Anterior cingulate cortex (tissue), 58 donors: ENCODE measurements at regions not wholly inside any gene's neighbourhood (a gene's known extent, or its start where the extent isn't known, plus 50 kb on each side); places are given as distances from the start of the nearest gene placed in this dataset.
"Not testable (repeated sequence)": the region's sequence is repeated elsewhere in the genome, so short reads cannot be mapped to it uniquely, and the experiment has no call there.

Experiments
- DNase-seq, 58 donors: peaks; one replicate each; lab custom pipeline; 2025; lab: John Stamatoyannopoulos, UW

DNA sequence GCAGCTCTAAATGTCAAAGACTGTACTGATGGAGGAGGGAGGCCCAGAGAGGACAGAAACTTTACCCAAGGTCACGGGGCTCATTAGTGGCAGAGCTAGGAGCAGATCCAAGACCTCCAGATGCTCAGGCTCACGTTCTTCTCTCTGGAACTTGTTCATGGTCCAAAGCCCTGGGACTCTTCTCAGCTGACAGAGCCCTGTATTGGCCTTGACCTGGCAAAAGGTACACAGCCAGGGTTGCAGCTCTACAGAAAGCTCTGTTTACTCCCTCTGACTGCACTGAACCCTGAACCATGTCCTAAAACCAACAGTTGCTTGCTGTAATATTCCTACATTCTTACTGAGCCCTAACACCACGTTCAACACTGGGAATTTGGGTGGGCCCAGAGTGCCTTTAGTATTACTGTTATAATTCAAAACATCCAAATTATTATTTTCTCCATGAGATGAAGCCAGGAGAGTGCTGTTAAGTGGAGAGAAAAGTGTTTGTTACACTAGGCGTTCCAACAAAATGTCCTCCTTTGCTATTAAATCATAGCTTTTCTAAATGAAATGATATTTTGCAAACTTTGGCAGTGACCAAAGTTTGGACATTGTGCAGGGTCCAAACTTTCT is 602.4 kb upstream of the CLINT1 start:
- DNase-seq: no peak

GRCh38 chr5:158458086-158458485 is 599.1 kb upstream of the CLINT1 start:
- DNase-seq: no peak

DNA sequence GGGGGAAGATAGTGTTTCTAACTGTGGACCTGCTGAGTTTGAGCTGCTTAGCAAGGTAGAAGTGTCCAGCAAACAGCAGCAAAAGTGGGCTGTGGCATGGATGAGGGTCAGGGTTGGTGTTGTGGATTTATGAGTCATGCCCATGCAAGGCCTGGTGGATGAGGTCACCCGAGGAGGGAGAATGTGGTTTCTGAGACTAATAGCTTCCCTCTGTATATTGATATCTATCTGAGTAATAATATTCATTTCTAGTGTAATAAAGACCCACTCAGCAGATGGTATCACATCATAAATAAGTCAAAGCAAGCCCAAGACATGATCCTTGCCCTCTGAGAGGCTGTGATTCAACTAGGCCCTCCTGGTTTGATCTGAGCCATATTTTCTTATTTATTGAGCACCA is 597.8 kb upstream of the CLINT1 start:
- DNase-seq: no peak

- no peak for DNase-seq
Measured at GRCh38 chr5:158456241-158456640, 597.3 kb upstream of the CLINT1 start.

DNA sequence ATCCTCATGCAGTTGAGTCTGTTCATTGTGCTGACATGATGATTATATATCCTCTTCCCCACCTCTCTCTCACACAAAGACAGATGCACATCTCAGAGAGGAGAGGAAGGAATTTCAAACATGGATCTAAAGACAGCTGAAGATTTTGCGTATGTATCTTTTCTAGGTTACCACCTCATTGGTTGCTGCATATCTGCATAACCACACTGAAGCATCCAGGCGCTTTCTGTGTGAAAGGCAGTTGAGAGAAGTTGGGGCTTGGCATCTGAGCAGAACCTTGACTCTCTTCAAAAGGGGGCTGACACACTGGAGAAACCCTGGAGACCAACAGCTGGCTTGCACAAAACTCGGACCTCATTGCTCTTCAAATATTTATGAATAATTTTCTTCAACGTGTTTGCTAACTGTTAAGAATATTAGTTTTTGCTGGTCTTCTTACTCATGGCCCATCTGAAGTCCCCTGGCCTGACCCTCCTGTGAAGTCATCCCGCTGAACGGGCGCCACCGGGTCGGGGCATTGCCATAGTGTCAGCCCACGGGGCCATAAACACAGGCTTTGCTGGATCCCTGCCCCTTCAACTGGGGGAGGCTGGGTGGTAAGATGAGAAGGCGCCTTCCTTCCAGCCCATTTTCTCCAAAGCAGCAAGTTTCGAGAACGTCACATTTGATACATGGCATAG is 593.2 kb upstream of the CLINT1 start:
- DNase-seq: no peak

- no peak for DNase-seq
Measured at GRCh38 chr5:158451203-158451992, 592.5 kb upstream of the CLINT1 start.

GRCh38 chr5:158450751-158451171 is 591.8 kb upstream of the CLINT1 start:
- DNase-seq: no peak

DNA sequence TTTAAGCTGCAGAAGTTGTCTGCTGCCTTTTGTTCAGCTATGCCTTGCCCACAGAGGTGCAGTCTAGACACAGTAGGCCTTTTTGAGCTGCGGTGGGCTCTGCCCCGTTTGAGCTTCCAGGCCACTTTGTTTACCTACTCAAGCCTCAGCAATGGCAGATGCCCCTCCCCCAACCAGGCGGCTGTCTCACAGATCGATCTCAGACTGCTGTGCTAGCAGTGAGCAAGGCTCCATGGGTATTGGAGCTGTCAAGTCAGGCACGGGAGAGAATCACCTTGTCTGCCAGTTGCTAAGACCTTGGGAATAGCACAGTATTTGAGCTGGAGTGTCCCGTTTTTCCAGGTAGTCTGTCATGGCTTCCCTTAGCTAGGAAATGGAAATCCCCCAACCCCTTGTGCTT is 587.8 kb upstream of the CLINT1 start:
- not testable (repeated sequence) for DNase-seq

- not testable (repeated sequence) for DNase-seq
Measured at GRCh38 chr5:158439204-158439603, 580.3 kb upstream of the CLINT1 start.

DNA sequence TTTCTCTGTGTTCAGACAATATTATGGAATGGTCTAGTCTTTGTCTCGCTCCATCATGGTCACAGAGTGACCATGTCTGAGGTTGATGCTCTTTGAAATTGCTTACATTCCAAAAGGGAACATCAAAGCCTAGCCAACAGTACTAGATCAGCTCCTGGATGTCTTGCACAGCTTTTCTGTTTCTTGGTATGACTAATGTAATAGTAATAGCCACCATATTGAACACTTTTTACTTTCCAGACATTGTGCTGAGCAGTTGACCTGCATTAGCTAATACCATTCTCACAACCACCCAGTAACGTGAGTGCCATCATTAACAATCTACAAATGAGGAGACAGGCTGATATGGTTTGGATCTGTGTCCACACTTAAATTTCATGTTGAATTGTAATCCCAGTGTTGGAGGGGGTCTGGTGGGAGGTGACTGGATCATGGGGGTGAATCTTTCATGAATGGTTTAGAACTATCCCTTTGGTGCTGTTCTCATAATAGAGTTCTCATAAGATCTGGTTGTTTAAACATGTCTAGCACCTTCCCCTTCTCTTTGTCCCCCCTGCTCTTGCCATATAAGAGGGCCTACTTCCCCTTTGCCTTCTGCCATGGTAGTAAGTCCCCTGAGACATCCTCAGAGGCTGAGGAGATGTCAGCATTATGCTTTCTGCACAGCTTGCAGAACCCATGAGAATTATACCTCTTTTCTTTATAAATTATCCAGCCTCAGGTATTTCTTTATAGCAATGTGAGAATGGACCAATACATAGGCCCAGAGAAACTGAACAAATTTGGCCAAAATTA is 577.5 kb upstream of the CLINT1 start:
- DNase-seq: no peak

- DNase-seq: no peak
Measured at GRCh38 chr5:158435161-158435616, 576.2 kb upstream of the CLINT1 start.

- DNase-seq: no peak
Measured at GRCh38 chr5:158434749-158435148, 575.8 kb upstream of the CLINT1 start.

- no peak for DNase-seq
Measured at GRCh38 chr5:158433634-158434033, 574.7 kb upstream of the CLINT1 start.

- no peak for DNase-seq
Measured at GRCh38 chr5:158431369-158432029, 572.6 kb upstream of the CLINT1 start.

DNA sequence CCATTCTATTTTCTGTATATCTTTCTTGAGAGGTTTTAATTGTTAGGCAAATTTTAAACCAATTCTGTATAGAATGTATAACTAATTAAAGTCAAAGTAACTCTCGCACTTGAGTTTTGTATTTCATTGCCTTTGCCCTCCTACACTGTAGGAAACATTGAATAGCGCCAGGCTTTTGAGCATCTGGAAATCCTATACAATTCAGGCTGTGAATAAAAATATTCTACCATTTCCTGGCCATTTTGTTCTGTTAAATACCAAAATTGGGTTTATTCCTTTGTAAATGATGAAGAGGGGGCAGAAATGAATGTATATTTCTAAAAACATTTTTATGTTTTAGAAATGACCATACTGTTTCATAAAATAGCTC is 571.8 kb upstream of the CLINT1 start:
- no peak for DNase-seq

GRCh38 chr5:158430166-158430797 is 571.3 kb upstream of the CLINT1 start:
- no peak for DNase-seq

DNA sequence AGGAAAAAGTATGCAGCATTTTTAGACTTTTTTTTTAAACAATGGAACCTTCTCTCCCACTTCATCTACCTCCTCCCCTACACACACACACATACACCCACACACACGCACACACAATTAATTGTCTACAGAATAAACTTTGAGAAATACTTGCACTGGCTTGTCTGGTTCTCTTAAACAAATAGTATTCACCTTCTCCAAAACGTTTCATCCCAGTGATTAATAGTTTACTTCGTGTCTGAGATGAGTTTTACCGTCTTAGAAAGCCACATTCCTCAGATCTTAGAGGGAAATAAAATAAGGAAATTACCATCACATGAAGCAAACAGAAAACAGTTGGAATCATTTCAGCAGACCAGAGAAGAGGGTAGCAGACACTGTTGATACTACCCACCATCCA is 570.6 kb upstream of the CLINT1 start:
- DNase-seq: no peak

- DNase-seq: no peak
Measured at GRCh38 chr5:158423623-158424200, 564.8 kb upstream of the CLINT1 start.
